ENCODE measurements at regions not wholly inside any gene's neighbourhood (a gene's known extent, or its start where the extent isn't known, plus 50 kb on each side); places are given as distances from the start of the nearest gene placed in this dataset.

DNA sequence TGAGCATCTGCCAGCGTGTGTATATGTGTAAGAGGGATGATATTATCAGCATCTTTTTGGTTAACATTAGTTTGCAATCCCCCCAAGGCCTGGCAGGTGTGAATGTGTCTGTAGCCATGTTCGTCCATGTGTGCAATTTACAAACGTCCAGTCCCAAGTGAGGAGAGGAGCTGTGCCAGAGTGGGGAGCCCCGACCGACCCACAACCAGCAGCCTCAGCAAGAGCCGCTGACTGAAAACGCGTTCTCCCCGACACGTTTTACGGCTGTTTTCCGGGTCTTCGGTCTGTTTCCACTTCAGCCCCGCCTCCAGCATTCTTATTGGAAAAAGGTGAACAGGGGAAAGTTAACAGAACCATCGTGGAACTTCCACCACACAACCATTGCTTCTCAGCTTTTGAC is 119.1 kb upstream of the SOX1 start:
- no peak for TF ChIP-seq EZH2 (IDR thresholded peaks at IDR 0.05; ENCODE audit: borderline replicate concordance, low read length)
- TF ChIP-seq, protein P1, sequence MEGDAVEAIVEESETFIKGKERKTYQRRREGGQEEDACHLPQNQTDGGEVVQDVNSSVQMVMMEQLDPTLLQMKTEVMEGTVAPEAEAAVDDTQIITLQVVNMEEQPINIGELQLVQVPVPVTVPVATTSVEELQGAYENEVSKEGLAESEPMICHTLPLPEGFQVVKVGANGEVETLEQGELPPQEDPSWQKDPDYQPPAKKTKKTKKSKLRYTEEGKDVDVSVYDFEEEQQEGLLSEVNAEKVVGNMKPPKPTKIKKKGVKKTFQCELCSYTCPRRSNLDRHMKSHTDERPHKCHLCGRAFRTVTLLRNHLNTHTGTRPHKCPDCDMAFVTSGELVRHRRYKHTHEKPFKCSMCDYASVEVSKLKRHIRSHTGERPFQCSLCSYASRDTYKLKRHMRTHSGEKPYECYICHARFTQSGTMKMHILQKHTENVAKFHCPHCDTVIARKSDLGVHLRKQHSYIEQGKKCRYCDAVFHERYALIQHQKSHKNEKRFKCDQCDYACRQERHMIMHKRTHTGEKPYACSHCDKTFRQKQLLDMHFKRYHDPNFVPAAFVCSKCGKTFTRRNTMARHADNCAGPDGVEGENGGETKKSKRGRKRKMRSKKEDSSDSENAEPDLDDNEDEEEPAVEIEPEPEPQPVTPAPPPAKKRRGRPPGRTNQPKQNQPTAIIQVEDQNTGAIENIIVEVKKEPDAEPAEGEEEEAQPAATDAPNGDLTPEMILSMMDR (conservative IDR thresholded peaks at IDR 0.05 in 1 of 2, IDR thresholded peaks at IDR 0.05 in 1 of 2; ENCODE audit: extremely low read depth in 1 of 2, insufficient read depth in 1 of 2, low read depth in 1 of 2, low read length in 2 of 2): no peak

Measured in mammary epithelial cell (primary cell).